Peyer's patch (tissue), 4 donors: ENCODE measurements at regions not wholly inside any gene's neighbourhood (a gene's known extent, or its start where the extent isn't known, plus 50 kb on each side); places are given as distances from the start of the nearest gene placed in this dataset.

Source experiments
- POLR2A ChIP-seq, 2 donors: fragments of 450-650 bp; IDR thresholded peaks; one replicate each; pipeline ENCODE4 v1.5.1; 2017; ENCODE audit warnings: antibody characterized with exemption in 2 of 2, mild to moderate bottlenecking in 2 of 2, moderate library complexity in 2 of 2
- TF ChIP-seq, protein P1 (sequence below), 6 experiments: fragments of 450-650 bp in 4 of 6; fragments of 200-600 bp in 2 of 6; sonication (generic) in 1 of 6; IDR thresholded peaks; one replicate each; pipeline ENCODE4 v1.5.1; 2017 to 2019; ENCODE audit warnings: antibody characterized with exemption in 6 of 6, mild to moderate bottlenecking in 3 of 6, moderate library complexity in 1 of 6

DNA sequence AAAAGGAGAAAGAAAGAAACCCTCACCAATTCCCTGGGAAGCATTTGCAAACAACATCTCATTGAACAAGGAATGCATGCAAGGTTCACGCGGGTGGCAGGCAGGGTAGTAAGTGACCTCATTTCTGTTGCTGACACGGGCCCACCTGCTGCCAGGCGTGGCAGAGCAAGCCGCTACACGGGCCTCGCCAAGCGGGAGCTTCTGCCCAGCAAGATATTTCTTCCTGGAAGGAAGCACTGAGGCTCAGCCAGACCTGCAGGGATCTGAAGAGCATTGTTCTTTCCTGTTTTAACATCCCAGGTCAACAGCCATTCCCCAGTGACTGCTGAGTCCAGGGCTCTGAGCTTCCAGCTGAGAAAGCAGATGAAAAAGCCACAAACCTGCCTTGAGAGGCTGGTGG, 91.9 kb upstream of the IGSF21 start:
- TF ChIP-seq, protein P1, sequence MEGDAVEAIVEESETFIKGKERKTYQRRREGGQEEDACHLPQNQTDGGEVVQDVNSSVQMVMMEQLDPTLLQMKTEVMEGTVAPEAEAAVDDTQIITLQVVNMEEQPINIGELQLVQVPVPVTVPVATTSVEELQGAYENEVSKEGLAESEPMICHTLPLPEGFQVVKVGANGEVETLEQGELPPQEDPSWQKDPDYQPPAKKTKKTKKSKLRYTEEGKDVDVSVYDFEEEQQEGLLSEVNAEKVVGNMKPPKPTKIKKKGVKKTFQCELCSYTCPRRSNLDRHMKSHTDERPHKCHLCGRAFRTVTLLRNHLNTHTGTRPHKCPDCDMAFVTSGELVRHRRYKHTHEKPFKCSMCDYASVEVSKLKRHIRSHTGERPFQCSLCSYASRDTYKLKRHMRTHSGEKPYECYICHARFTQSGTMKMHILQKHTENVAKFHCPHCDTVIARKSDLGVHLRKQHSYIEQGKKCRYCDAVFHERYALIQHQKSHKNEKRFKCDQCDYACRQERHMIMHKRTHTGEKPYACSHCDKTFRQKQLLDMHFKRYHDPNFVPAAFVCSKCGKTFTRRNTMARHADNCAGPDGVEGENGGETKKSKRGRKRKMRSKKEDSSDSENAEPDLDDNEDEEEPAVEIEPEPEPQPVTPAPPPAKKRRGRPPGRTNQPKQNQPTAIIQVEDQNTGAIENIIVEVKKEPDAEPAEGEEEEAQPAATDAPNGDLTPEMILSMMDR (IDR thresholded peaks at IDR 0.05): no peak
- TF ChIP-seq POLR2A (IDR thresholded peaks at IDR 0.05): no peak
